ENCODE measurements at regions not wholly inside any gene's neighbourhood (a gene's known extent, or its start where the extent isn't known, plus 50 kb on each side); places are given as distances from the start of the nearest gene placed in this dataset.

DNA sequence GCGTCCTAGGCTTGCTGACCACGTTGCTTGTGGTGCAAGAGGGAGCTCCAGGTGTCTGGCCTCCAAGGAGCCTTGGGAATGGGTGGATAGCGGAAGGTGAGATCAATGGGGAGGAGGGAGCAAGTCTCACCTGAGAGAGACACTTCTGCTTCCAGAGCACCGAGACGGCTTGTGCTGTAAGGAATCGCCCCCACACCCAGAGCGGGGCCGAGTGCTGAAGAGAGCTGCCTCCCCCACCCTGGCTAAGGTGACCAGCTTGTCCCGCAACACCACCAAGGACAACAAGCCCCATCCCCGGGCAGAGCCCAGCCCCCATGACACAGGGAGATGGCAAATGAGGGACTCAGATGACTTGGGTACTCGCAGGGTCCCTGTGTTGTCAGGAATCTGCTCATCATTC is 485.6 kb downstream of the NPHP4 start (continued):
- TF ChIP-seq YY1 (IDR thresholded peaks at IDR 0.05; ENCODE audit: extremely low read depth, insufficient replicate concordance, low read depth, low read length), result no peak

DNA sequence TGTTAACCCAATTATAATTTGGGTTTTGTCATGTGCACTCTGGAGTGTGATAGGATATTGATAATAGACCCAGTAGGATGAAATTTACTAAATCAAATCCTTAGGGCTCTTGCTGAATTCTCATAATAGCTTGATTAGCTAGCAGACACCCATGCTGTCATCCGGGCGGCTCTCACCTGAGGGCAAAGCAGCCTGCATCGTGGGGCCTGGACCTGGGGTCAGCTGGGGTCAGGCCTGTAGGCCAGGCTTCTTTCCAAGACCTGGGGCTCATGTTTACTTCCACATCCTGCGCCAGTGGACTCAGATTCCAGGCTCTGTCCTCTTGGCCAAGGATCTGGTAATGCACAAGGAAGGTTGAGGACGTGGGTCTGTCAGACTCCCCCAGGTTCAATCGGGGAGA is 486.3 kb downstream of the NPHP4 start:
- POLR2A ChIA-PET, result no interaction called here
- Histone ChIP-seq H3K79me2 (ENCODE audit: insufficient read depth, low read length) (no peaks in the 10 kb centered on the region), H3K4me2 (ENCODE audit: low read length) (no peak overlapping the region), H4K20me1 (ENCODE audit: insufficient read depth) (no peaks in the 10 kb centered on the region), H3K4me3 (replicated peaks in 1 of 2; ENCODE audit: low read depth in 1 of 2, low read length in 2 of 2) (no peak overlapping the region), H3K27ac (ENCODE audit: low read depth, low read length) (no peak overlapping the region), H3K27me3 (ENCODE audit: insufficient read depth, low read length) (peaks cover 4% of the 10 kb centered on the region; the same call in 1 of the 2 replicates), H3K36me3 (ENCODE audit: control insufficient read depth in 1 of 2, insufficient read depth in 2 of 2, low read length in 2 of 2) (no peaks in the 10 kb centered on the region), H3K9ac (ENCODE audit: low read length) (no peak overlapping the region), H3K9me2 (ENCODE audit: insufficient read depth) (no peaks in the 10 kb centered on the region), H3K9me3 (ENCODE audit: control insufficient read depth in 1 of 2, insufficient read depth in 1 of 2, low read depth in 1 of 2, low read length in 2 of 2) (no peaks in the 10 kb centered on the region), H3K4me1 (ENCODE audit: control insufficient read depth in 1 of 2, insufficient read depth in 2 of 2, low read length in 2 of 2) (no peaks in the 10 kb centered on the region), H2AFZ (ENCODE audit: low read depth, low read length, poor library complexity, severe bottlenecking) (no peak overlapping the region)
- intact Hi-C loops (cut with micrococcal nuclease), result no loop called here
- RAD21 ChIA-PET (ENCODE audit: low non-redundant PET in 1 of 2, low total read pairs in 2 of 2, uncharacterized antibody in 2 of 2, unreplicated experiment in 2 of 2), result no interaction called here
- no peak for ATAC-seq
- CTCF ChIA-PET, result no interaction called here
- BruUV-seq (replicated peaks), result no TSS peak
- no peak for DNase-seq (ENCODE audit: low read depth, low spot score)
- TF ChIP-seq, protein P1, sequence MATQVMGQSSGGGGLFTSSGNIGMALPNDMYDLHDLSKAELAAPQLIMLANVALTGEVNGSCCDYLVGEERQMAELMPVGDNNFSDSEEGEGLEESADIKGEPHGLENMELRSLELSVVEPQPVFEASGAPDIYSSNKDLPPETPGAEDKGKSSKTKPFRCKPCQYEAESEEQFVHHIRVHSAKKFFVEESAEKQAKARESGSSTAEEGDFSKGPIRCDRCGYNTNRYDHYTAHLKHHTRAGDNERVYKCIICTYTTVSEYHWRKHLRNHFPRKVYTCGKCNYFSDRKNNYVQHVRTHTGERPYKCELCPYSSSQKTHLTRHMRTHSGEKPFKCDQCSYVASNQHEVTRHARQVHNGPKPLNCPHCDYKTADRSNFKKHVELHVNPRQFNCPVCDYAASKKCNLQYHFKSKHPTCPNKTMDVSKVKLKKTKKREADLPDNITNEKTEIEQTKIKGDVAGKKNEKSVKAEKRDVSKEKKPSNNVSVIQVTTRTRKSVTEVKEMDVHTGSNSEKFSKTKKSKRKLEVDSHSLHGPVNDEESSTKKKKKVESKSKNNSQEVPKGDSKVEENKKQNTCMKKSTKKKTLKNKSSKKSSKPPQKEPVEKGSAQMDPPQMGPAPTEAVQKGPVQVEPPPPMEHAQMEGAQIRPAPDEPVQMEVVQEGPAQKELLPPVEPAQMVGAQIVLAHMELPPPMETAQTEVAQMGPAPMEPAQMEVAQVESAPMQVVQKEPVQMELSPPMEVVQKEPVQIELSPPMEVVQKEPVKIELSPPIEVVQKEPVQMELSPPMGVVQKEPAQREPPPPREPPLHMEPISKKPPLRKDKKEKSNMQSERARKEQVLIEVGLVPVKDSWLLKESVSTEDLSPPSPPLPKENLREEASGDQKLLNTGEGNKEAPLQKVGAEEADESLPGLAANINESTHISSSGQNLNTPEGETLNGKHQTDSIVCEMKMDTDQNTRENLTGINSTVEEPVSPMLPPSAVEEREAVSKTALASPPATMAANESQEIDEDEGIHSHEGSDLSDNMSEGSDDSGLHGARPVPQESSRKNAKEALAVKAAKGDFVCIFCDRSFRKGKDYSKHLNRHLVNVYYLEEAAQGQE (IDR thresholded peaks at IDR 0.05; ENCODE audit: low read depth), result no peak

DNA sequence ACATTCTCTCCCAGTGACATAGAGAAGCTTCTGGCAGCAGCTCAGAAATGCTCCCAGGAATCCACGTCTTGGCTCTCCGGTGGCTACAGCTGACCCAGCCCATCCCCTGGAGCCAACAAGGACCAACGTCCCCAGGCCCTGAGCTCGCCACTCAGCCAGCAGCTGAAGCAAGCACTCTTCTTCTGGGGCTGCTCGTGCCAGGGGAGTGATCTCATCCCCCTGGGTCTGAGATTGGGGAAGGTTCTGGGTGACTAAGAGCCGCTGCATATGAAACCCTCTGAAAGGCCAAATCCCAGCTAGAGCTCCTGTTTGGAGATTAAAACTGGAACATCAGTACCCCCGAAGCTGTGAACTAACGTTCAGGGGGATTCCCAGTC is 487.9 kb downstream of the NPHP4 start:
- DNase-seq (ENCODE audit: low read depth, low spot score), result no peak
- Histone ChIP-seq H3K4me2 (ENCODE audit: low read length) (no peak overlapping the region), H3K4me3 (replicated peaks in 1 of 2; ENCODE audit: low read depth in 1 of 2, low read length in 2 of 2) (no peak overlapping the region), H3K27me3 (ENCODE audit: insufficient read depth, low read length) (no peaks in the 10 kb centered on the region), H3K4me1 (ENCODE audit: control insufficient read depth in 1 of 2, insufficient read depth in 2 of 2, low read length in 2 of 2) (no peaks in the 10 kb centered on the region), H3K9me3 (ENCODE audit: control insufficient read depth in 1 of 2, insufficient read depth in 1 of 2, low read depth in 1 of 2, low read length in 2 of 2) (no peaks in the 10 kb centered on the region), H2AFZ (ENCODE audit: low read depth, low read length, poor library complexity, severe bottlenecking) (no peak overlapping the region), H3K36me3 (ENCODE audit: control insufficient read depth in 1 of 2, insufficient read depth in 2 of 2, low read length in 2 of 2) (no peaks in the 10 kb centered on the region), H3K9me2 (ENCODE audit: insufficient read depth) (no peaks in the 10 kb centered on the region), H3K79me2 (ENCODE audit: insufficient read depth, low read length) (no peaks in the 10 kb centered on the region), H4K20me1 (ENCODE audit: insufficient read depth) (no peaks in the 10 kb centered on the region), H3K27ac (ENCODE audit: low read depth, low read length) (no peak overlapping the region), H3K9ac (ENCODE audit: low read length) (no peak overlapping the region)
- intact Hi-C loops (cut with micrococcal nuclease), result no loop called here
- POLR2A ChIA-PET, result no interaction called here
- BruUV-seq (replicated peaks), result no TSS peak
- RAD21 ChIA-PET (ENCODE audit: low non-redundant PET in 1 of 2, low total read pairs in 2 of 2, uncharacterized antibody in 2 of 2, unreplicated experiment in 2 of 2), result no interaction called here
- ATAC-seq, result no peak
- CTCF ChIA-PET, result interaction anchor here (0.9 kb wide), 1 partner anchor 10 kb away, joined by 4 read pairs; no protein-coding TSS in a partner anchor
- no peak for TF ChIP-seq EZH2 (IDR thresholded peaks at IDR 0.05)
- no peak for TF ChIP-seq EGR1 (IDR thresholded peaks at IDR 0.05; ENCODE audit: low read depth)
- TF ChIP-seq CEBPB (IDR thresholded peaks at IDR 0.05; ENCODE audit: low read depth), result no peak
- no peak for TF ChIP-seq ZNF274 (IDR thresholded peaks at IDR 0.05; ENCODE audit: low read depth, low read length)
- no peak for TF ChIP-seq FOSL1 (IDR thresholded peaks at IDR 0.05; ENCODE audit: low read depth)
- TF ChIP-seq SP1 (IDR thresholded peaks at IDR 0.05; ENCODE audit: low read depth), result no peak
- no peak for TF ChIP-seq TCF7L2 (IDR thresholded peaks at IDR 0.05; ENCODE audit: borderline replicate concordance, extremely low read depth, insufficient read depth, insufficient read length)
- TF ChIP-seq ZFX (IDR thresholded peaks at IDR 0.05), result no peak
- no peak for TF ChIP-seq SIN3A (IDR thresholded peaks at IDR 0.05; ENCODE audit: low read depth)
- TF ChIP-seq SRF (IDR thresholded peaks at IDR 0.05; ENCODE audit: low read depth), result no peak
- TF ChIP-seq, protein P1 (IDR thresholded peaks at IDR 0.05; ENCODE audit: low read depth), result no peak
- TF ChIP-seq ELF1 (IDR thresholded peaks at IDR 0.05; ENCODE audit: borderline replicate concordance, low read depth), result no peak
- no peak for TF ChIP-seq JUND (IDR thresholded peaks at IDR 0.05)

Data from HCT116 (cell line).